ENCODE measurements at regions not wholly inside any gene's neighbourhood (a gene's known extent, or its start where the extent isn't known, plus 50 kb on each side); places are given as distances from the start of the nearest gene placed in this dataset.

- TF ChIP-seq CTCF (IDR thresholded peaks at IDR 0.05; ENCODE audit: low read depth, low read length) (no peak), POLR2A (IDR thresholded peaks at IDR 0.05; ENCODE audit: extremely low read depth, insufficient read length) (no peak)
Measured at GRCh38 chr1:30623431-30623830, 100.0 kb downstream of the MATN1 start.

Data from NB4 (cell line).